Body of pancreas (tissue), 4 donors: ENCODE measurements at regions not wholly inside any gene's neighbourhood (a gene's known extent, or its start where the extent isn't known, plus 50 kb on each side); places are given as distances from the start of the nearest gene placed in this dataset. TPM values are rescaled to one million over a fixed set of nuclear protein-coding genes. Genes with fewer than 3 reads are reported as not detected.

Source experiments
- ATAC-seq: fragments of 150-250 bp; one replicate; pipeline ENCODE4 v1.9.1; 2016
- DNase-seq, 4 donors: peaks; one replicate each; pipeline ENCODE4 v3.0.0-alpha.2; 2019
- H3K27ac ChIP-seq, 4 donors: fragments of 200-600 bp; sonication (generic); 1 replicate in 3 of 4; 2 replicates in 1 of 4; pipeline versions ENCODE4 v1.5.1 to v1.6.1; 2016 to 2019; ENCODE audit warnings: mild to moderate bottlenecking in 1 of 4, mixed read lengths in 1 of 4, moderate library complexity in 1 of 4
- H3K27me3 ChIP-seq, 2 donors: fragments of 200-600 bp; sonication (generic); one replicate each; pipeline ENCODE4 v1.6.0; 2016; ENCODE audit warnings: mild to moderate bottlenecking in 1 of 2
- H3K36me3 ChIP-seq, 2 donors: fragments of 200-600 bp; sonication (generic); replicated peaks in 1 of 2; 2 replicates each; pipeline ENCODE4 v1.5.1; 2016; ENCODE audit warnings: low read depth in 2 of 2; ENCODE audit not compliant: insufficient read depth in 1 of 2
- H3K4me1 ChIP-seq: fragments of 200-600 bp; sonication (generic); one replicate; pipeline ENCODE4 v1.6.0; 2016
- H3K4me3 ChIP-seq, 2 donors: fragments of 200-600 bp; sonication (generic); 1 replicate in 1 of 2; 2 replicates in 1 of 2; pipeline ENCODE4 v1.5.1; 2016 to 2019
- H3K9me3 ChIP-seq, 3 donors: fragments of 200-600 bp; sonication (generic); 1 replicate in 2 of 3; 2 replicates in 1 of 3; pipeline ENCODE4 v1.5.1; 2016
- POLR2A ChIP-seq, 3 donors: fragments of 450-650 bp; IDR thresholded peaks; one replicate each; pipeline ENCODE4 v1.6.1; 2016; ENCODE audit warnings: antibody characterized with exemption in 3 of 3, mild to moderate bottlenecking in 2 of 3
- WGBS, 2 donors: methylation state at CpG; one replicate each; pipeline ENCODE4 v1.1.5; 2017; 5-methylcytosine and 5-hydroxymethylcytosine counted together
- intact Hi-C: fragments of 100-400 bp; cut with DNase I; formaldehyde crosslinking; loops from one replicate; pipeline ENCODE4 v1.15.1; 2023
- small RNA-seq: library from RNA; depleted of rRNA; stranded (forward); fragments of <200 nt; gene quantifications from one replicate; pipeline ENCODE3, GENCODE V24; 2016
- TF ChIP-seq, protein P1 (sequence below), 7 experiments: fragments of 450-650 bp in 4 of 7; fragments of 200-600 bp in 3 of 7; sonication (generic) in 3 of 7; IDR thresholded peaks; one replicate each; pipeline ENCODE4 v1.5.1; 2016 to 2019; ENCODE audit warnings: antibody characterized with exemption in 7 of 7

DNA sequence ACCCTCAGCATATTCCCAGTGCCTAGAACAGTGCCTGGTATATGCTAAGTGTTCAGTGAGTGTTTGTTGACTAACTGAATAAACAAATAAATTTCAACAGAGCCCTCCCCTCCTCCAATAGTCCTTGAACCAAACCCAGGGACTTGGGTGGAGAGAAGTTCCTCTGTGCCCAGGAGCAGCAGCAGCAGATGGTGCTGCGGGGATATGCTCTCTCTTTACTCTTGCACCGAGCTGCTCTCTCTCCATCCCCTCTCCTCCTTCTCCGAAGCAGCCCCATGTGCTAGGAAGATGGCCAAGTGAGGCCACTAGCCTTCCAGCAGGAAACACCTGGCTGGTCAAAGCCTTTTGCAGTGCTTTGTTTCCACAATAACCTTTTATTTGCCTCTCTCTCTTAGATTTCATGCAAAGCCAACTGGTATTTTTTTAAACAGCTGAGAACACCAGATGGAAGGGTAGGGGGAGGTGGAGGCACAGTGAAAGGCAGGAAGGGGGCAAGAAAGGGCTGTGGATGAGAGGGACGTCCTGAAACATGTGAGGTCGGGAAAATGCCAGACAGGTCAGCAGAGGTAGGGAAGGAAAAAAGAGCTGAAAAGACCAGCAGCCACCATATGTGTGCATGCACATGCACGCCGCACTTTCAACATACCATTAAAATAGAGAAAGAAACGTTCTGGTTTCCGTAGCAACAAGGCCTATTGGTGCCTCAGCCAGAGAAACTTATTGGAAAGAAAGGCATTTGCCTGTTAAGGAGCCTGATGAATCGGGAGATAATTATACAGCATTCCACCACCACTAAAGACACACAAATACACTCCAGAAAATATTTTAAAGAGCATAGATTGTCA, 78.9 kb downstream of the EMP1 start:
- no peak for DNase-seq
- H3K4me3 ChIP-seq, result no peak overlapping the region
- ATAC-seq, result no peak
- no peaks in the 10 kb centered on the region for H3K27me3 ChIP-seq
- intact Hi-C loops, result loop anchor here (10.0 kb wide), 1 partner anchor 389 kb away; no protein-coding TSS in a partner anchor
- H3K4me1 ChIP-seq, result peaks cover 7% of the 10 kb centered on the region
- no peak overlapping the region for H3K27ac ChIP-seq
- no peak for TF ChIP-seq POLR2A (IDR thresholded peaks at IDR 0.05)
- TF ChIP-seq, protein P1, sequence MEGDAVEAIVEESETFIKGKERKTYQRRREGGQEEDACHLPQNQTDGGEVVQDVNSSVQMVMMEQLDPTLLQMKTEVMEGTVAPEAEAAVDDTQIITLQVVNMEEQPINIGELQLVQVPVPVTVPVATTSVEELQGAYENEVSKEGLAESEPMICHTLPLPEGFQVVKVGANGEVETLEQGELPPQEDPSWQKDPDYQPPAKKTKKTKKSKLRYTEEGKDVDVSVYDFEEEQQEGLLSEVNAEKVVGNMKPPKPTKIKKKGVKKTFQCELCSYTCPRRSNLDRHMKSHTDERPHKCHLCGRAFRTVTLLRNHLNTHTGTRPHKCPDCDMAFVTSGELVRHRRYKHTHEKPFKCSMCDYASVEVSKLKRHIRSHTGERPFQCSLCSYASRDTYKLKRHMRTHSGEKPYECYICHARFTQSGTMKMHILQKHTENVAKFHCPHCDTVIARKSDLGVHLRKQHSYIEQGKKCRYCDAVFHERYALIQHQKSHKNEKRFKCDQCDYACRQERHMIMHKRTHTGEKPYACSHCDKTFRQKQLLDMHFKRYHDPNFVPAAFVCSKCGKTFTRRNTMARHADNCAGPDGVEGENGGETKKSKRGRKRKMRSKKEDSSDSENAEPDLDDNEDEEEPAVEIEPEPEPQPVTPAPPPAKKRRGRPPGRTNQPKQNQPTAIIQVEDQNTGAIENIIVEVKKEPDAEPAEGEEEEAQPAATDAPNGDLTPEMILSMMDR (IDR thresholded peaks at IDR 0.05), result no peak
- 44 to 45% methylated on average over 10 of the region's 10 CpGs for WGBS, 2 donors
- H3K36me3 ChIP-seq, result no peaks in the 10 kb centered on the region
- H3K9me3 ChIP-seq, result no peaks in the 10 kb centered on the region

DNA sequence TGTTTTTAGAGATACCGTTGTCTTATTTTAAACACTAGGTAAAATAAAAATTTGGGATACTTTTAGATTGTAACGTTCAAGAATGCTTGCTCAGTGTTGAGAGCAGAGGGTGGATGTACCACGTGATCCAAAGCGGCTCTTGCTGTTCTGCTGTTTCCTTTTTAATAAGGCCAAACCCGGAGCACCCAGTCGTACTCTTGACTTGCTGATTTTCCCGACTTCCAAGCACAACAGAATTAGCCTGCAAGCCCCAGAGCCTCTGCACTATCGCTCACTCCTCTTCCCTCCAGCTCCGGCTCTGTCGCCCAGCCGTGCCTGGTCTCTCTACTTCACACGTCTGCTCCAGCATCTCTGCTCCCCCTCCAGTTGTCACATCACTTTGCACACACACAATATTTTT, 77.3 kb downstream of the EMP1 start:
- H3K27me3 ChIP-seq, result no peaks in the 10 kb centered on the region
- TF ChIP-seq POLR2A (IDR thresholded peaks at IDR 0.05), result no peak
- TF ChIP-seq, protein P1 (IDR thresholded peaks at IDR 0.05), result no peak
- DNase-seq (no peak), ATAC-seq (no peak)
- H3K4me1 ChIP-seq, result peaks cover 7% of the 10 kb centered on the region
- H3K9me3 ChIP-seq, result no peaks in the 10 kb centered on the region
- H3K27ac ChIP-seq, result no peak overlapping the region
- 53 to 62% methylated on average over 12 of the region's 12 CpGs for WGBS, 2 donors
- intact Hi-C loops, result loop anchor here (10.0 kb wide), 1 partner anchor 391 kb away; no protein-coding TSS in a partner anchor
- no peaks in the 10 kb centered on the region for H3K36me3 ChIP-seq
- no peak overlapping the region for H3K4me3 ChIP-seq

DNA sequence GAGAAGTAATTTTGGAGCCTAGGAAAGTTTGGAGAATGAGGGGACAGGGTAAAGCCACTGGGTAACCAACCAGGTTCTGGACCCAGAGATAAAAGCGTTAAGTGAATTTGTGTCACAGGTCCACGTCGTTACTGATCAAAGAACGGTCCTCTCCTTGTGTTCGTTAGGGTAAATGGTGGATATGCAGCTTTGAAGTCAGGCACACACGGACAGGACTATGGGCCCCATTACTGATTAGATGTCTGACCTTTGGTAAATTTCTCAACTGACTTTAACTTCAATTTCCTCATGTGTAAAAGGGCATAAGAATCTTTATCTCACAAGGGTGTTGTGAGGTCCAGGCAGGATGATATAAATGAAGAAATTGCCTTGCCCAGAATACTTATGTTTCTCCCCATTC, 76.6 kb downstream of the EMP1 start:
- H3K9me3 ChIP-seq, result no peaks in the 10 kb centered on the region
- 31 to 44% methylated on average over 6 of the region's 6 CpGs for WGBS, 2 donors
- H3K4me1 ChIP-seq, result peaks cover 3% of the 10 kb centered on the region
- no peaks in the 10 kb centered on the region for H3K27me3 ChIP-seq
- H3K4me3 ChIP-seq, result no peak overlapping the region
- intact Hi-C loops, result loop anchor here (10.0 kb wide), 1 partner anchor 392 kb away; no protein-coding TSS in a partner anchor
- TF ChIP-seq POLR2A (IDR thresholded peaks at IDR 0.05), result no peak
- TF ChIP-seq, protein P1 (IDR thresholded peaks at IDR 0.05), result no peak
- no peaks in the 10 kb centered on the region for H3K36me3 ChIP-seq
- no peak overlapping the region for H3K27ac ChIP-seq
- DNase-seq (no peak), ATAC-seq (no peak)

DNA sequence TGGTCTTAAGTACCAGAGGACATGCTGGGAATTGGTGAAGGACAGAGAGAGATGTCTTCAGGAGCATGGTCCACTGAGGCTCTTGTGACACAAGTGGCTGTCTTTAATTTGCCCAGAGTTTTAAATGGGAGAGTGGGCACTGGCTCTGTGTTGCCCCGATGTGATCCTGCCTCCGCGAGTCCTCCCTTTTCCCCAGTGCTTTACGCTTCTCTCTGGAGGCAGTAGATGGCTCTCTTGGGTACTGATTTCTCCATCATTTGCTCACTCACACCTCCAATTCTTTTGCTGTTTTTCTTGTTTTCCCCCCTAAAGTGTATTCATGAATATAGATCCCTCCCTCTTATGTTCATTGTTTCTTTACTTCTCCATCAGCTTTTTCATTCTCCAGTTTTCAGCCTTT, 74.3 kb downstream of the EMP1 start:
- intact Hi-C loops, result loop anchor here (10.0 kb wide), 1 partner anchor 394 kb away; no protein-coding TSS in a partner anchor

More for the DNA sequence above, 74.3 kb downstream of the EMP1 start:
- no peaks in the 10 kb centered on the region for H3K27me3 ChIP-seq
- DNase-seq (no peak), ATAC-seq (no peak)
- no peaks in the 10 kb centered on the region for H3K9me3 ChIP-seq
- 77 to 79% methylated on average over 4 of the region's 4 CpGs for WGBS, 2 donors
- no peaks in the 10 kb centered on the region for H3K4me1 ChIP-seq
- no peaks in the 10 kb centered on the region for H3K36me3 ChIP-seq
- TF ChIP-seq POLR2A (IDR thresholded peaks at IDR 0.05), result no peak
- TF ChIP-seq, protein P1 (IDR thresholded peaks at IDR 0.05), result no peak
- H3K4me3 ChIP-seq, result no peak overlapping the region
- no peak overlapping the region for H3K27ac ChIP-seq

Small RNAs in the stretch of these regions (small RNA-seq; reads per million reads assigned to genes)
- gene RNA5SP353 (not detected), gene RNU6-590P (not detected)
